ENCODE measurements at regions not wholly inside any gene's neighbourhood (a gene's known extent, or its start where the extent isn't known, plus 50 kb on each side); places are given as distances from the start of the nearest gene placed in this dataset.

DNA sequence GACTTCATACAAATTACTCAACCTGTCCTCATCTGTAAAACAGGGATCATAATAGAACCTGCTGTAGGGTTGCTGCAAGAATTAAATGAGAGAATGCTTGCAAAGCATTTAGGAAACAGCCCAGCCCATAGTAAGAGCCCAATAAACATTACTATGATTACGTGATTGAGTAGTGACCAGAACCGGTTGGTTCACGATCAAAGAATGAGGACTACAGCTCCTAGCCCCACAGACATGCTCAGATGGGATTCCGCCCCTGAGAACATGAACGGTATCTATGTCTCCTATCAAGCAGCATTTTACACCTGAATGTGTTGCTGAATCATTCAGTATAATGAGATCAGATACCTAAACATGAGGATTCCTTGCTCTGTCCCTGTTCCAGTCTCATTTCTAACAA is 104.8 kb upstream of the ZNF648 start:
- TF ChIP-seq POLR2A (IDR thresholded peaks at IDR 0.05): no peak
- TF ChIP-seq, protein P1, sequence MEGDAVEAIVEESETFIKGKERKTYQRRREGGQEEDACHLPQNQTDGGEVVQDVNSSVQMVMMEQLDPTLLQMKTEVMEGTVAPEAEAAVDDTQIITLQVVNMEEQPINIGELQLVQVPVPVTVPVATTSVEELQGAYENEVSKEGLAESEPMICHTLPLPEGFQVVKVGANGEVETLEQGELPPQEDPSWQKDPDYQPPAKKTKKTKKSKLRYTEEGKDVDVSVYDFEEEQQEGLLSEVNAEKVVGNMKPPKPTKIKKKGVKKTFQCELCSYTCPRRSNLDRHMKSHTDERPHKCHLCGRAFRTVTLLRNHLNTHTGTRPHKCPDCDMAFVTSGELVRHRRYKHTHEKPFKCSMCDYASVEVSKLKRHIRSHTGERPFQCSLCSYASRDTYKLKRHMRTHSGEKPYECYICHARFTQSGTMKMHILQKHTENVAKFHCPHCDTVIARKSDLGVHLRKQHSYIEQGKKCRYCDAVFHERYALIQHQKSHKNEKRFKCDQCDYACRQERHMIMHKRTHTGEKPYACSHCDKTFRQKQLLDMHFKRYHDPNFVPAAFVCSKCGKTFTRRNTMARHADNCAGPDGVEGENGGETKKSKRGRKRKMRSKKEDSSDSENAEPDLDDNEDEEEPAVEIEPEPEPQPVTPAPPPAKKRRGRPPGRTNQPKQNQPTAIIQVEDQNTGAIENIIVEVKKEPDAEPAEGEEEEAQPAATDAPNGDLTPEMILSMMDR (IDR thresholded peaks at IDR 0.05): no peak
- no peak for TF ChIP-seq EP300 (IDR thresholded peaks at IDR 0.05)
